ENCODE measurements at regions not wholly inside any gene's neighbourhood (a gene's known extent, or its start where the extent isn't known, plus 50 kb on each side); places are given as distances from the start of the nearest gene placed in this dataset.

- H3K36me3 ChIP-seq (ENCODE audit: control insufficient read depth, insufficient read depth, low read length): no peaks in the 10 kb centered on the region
- no peaks in the 10 kb centered on the region for H3K79me2 ChIP-seq
- H3K9ac ChIP-seq: no peak overlapping the region
- H2AFZ ChIP-seq: no peak overlapping the region
- H3K4me1 ChIP-seq: no peaks in the 10 kb centered on the region
- TF ChIP-seq CTCF (IDR thresholded peaks at IDR 0.05): no peak
- no peak overlapping the region for H3K27ac ChIP-seq
- H3K9me3 ChIP-seq (ENCODE audit: control insufficient read depth, low read length): no peaks in the 10 kb centered on the region
- no peak overlapping the region for H3K4me2 ChIP-seq (ENCODE audit: low read length)
- no peaks in the 10 kb centered on the region for H3K27me3 ChIP-seq (ENCODE audit: control insufficient read depth, insufficient read depth, low read length)
- no peak overlapping the region for H3K4me3 ChIP-seq (ENCODE audit: low read depth, low read length)
These were observed 129.7 kb downstream of the MYCN start for GRCh38 chr2:16069933-16070647.

GRCh38 chr2:16069663-16069932 is 129.2 kb downstream of the MYCN start:
- H3K9me3 ChIP-seq (ENCODE audit: control insufficient read depth, low read length): no peaks in the 10 kb centered on the region
- no peaks in the 10 kb centered on the region for H3K79me2 ChIP-seq
- no peak for TF ChIP-seq CTCF (IDR thresholded peaks at IDR 0.05)
- no peak overlapping the region for H2AFZ ChIP-seq
- H3K4me1 ChIP-seq: no peaks in the 10 kb centered on the region
- H3K36me3 ChIP-seq (ENCODE audit: control insufficient read depth, insufficient read depth, low read length): no peaks in the 10 kb centered on the region
- H3K4me3 ChIP-seq (ENCODE audit: low read depth, low read length): no peak overlapping the region
- H3K9ac ChIP-seq: no peak overlapping the region
- H3K4me2 ChIP-seq (ENCODE audit: low read length): no peak overlapping the region
- H3K27me3 ChIP-seq (ENCODE audit: control insufficient read depth, insufficient read depth, low read length): no peaks in the 10 kb centered on the region
- no peak overlapping the region for H3K27ac ChIP-seq

- Histone ChIP-seq H3K27me3 (ENCODE audit: control insufficient read depth, insufficient read depth, low read length) (no peaks in the 10 kb centered on the region), H3K27ac (no peak overlapping the region), H3K9ac (no peak overlapping the region), H3K4me2 (ENCODE audit: low read length) (no peak overlapping the region), H3K9me3 (ENCODE audit: control insufficient read depth, low read length) (no peaks in the 10 kb centered on the region), H2AFZ (no peak overlapping the region), H3K79me2 (no peaks in the 10 kb centered on the region), H3K4me1 (no peaks in the 10 kb centered on the region), H3K36me3 (ENCODE audit: control insufficient read depth, insufficient read depth, low read length) (no peaks in the 10 kb centered on the region), H3K4me3 (ENCODE audit: low read depth, low read length) (no peak overlapping the region)
- no peak for TF ChIP-seq CTCF (IDR thresholded peaks at IDR 0.05)
These were observed 128.2 kb downstream of the MYCN start for GRCh38 chr2:16068552-16068940.

GRCh38 chr2:16067866-16068551 is 127.7 kb downstream of the MYCN start:
- no peaks in the 10 kb centered on the region for H3K36me3 ChIP-seq (ENCODE audit: control insufficient read depth, insufficient read depth, low read length)
- no peak overlapping the region for H3K9ac ChIP-seq
- H3K27ac ChIP-seq: no peak overlapping the region

More at GRCh38 chr2:16067866-16068551, 127.7 kb downstream of the MYCN start:
- no peak overlapping the region for H3K4me3 ChIP-seq (ENCODE audit: low read depth, low read length)
- no peak for TF ChIP-seq CTCF (IDR thresholded peaks at IDR 0.05)
- no peak overlapping the region for H3K4me2 ChIP-seq (ENCODE audit: low read length)
- no peaks in the 10 kb centered on the region for H3K4me1 ChIP-seq
- no peaks in the 10 kb centered on the region for H3K27me3 ChIP-seq (ENCODE audit: control insufficient read depth, insufficient read depth, low read length)
- no peaks in the 10 kb centered on the region for H3K79me2 ChIP-seq
- H3K9me3 ChIP-seq (ENCODE audit: control insufficient read depth, low read length): no peaks in the 10 kb centered on the region
- H2AFZ ChIP-seq: no peak overlapping the region
